ENCODE measurements at regions not wholly inside any gene's neighbourhood (a gene's known extent, or its start where the extent isn't known, plus 50 kb on each side); places are given as distances from the start of the nearest gene placed in this dataset.

- no peak for ATAC-seq (ENCODE audit: poor library complexity)
- Mint-ChIP-seq H3K27me3 (peaks cover 6% of the 10 kb centered on the region), H3K4me3 (no peak overlapping the region), H3K27ac (no peak overlapping the region), H3K9me3 (no peaks in the 10 kb centered on the region), H3K36me3 (ENCODE audit: low read depth) (no peaks in the 10 kb centered on the region), H3K4me1 (ENCODE audit: low read depth) (no peaks in the 10 kb centered on the region)
- Histone ChIP-seq H3K4me3 (ENCODE audit: low read length) (no peak overlapping the region), H3K9me3 (ENCODE audit: control insufficient read depth in 1 of 2, insufficient read depth in 1 of 2, low read length in 2 of 2) (no peaks in the 10 kb centered on the region), H3K36me3 (ENCODE audit: insufficient read depth, low read length) (no peaks in the 10 kb centered on the region), H3K27me3 (ENCODE audit: control insufficient read depth in 1 of 2, insufficient read depth in 2 of 2, low read length in 2 of 2) (peaks cover 0 to 5% of the 10 kb centered on the region in 2 experiments), H3K4me1 (ENCODE audit: insufficient read depth, low read length) (no peaks in the 10 kb centered on the region), H3K27ac (ENCODE audit: low read depth in 1 of 2, low read length in 2 of 2) (no peak overlapping the region)
- intact Hi-C loops (cut with DNase I, micrococcal nuclease), result no loop called here
- CTCF ChIA-PET, result no interaction called here
- TF ChIP-seq CTCF (IDR thresholded peaks at IDR 0.05), result no peak
- DNase-seq, result no peak
- POLR2A ChIA-PET, result no interaction called here
Observed at GRCh38 chr17:72273289-72274056, 152.7 kb downstream of the SOX9 start.

- intact Hi-C loops (cut with DNase I, micrococcal nuclease), result no loop called here
- Histone ChIP-seq H3K4me1 (ENCODE audit: insufficient read depth, low read length) (no peaks in the 10 kb centered on the region), H3K9me3 (ENCODE audit: control insufficient read depth in 1 of 2, insufficient read depth in 1 of 2, low read length in 2 of 2) (peaks cover 0 to 4% of the 10 kb centered on the region in 2 experiments), H3K4me3 (ENCODE audit: low read length) (no peak overlapping the region), H3K36me3 (ENCODE audit: insufficient read depth, low read length) (no peaks in the 10 kb centered on the region), H3K27me3 (ENCODE audit: control insufficient read depth in 1 of 2, insufficient read depth in 2 of 2, low read length in 2 of 2) (peaks cover 0 to 5% of the 10 kb centered on the region in 2 experiments), H3K27ac (ENCODE audit: low read depth in 1 of 2, low read length in 2 of 2) (no peak overlapping the region)
- H3K9me3 Mint-ChIP-seq, result peaks cover 3% of the 10 kb centered on the region
- no peaks in the 10 kb centered on the region for H3K27me3 Mint-ChIP-seq
- CTCF ChIA-PET, result no interaction called here
- POLR2A ChIA-PET, result no interaction called here
- DNase-seq (no peak), ATAC-seq (ENCODE audit: poor library complexity) (no peak)
- no peak overlapping the region for H3K27ac Mint-ChIP-seq
- no peaks in the 10 kb centered on the region for H3K4me1 Mint-ChIP-seq (ENCODE audit: low read depth)
- H3K4me3 Mint-ChIP-seq, result no peak overlapping the region
- TF ChIP-seq CTCF (IDR thresholded peaks at IDR 0.05), result no peak
- no peaks in the 10 kb centered on the region for H3K36me3 Mint-ChIP-seq (ENCODE audit: low read depth)
Observed at GRCh38 chr17:72274614-72275013, 153.8 kb downstream of the SOX9 start.

GRCh38 chr17:72280881-72281280 is 160.1 kb downstream of the SOX9 start:
- no peak overlapping the region for H3K27ac Mint-ChIP-seq
- H3K4me1 Mint-ChIP-seq (ENCODE audit: low read depth), result no peaks in the 10 kb centered on the region
- Histone ChIP-seq H3K9me3 (ENCODE audit: control insufficient read depth in 1 of 2, insufficient read depth in 1 of 2, low read length in 2 of 2) (peaks cover 0 to 10% of the 10 kb centered on the region in 2 experiments), H3K36me3 (ENCODE audit: insufficient read depth, low read length) (no peaks in the 10 kb centered on the region), H3K4me1 (ENCODE audit: insufficient read depth, low read length) (no peaks in the 10 kb centered on the region), H3K4me3 (ENCODE audit: low read length) (no peak overlapping the region), H3K27me3 (ENCODE audit: control insufficient read depth in 1 of 2, insufficient read depth in 2 of 2, low read length in 2 of 2) (no peaks in the 10 kb centered on the region), H3K27ac (ENCODE audit: low read depth in 1 of 2, low read length in 2 of 2) (no peak overlapping the region)
- intact Hi-C loops (cut with DNase I, micrococcal nuclease), result no loop called here
- no peak for DNase-seq
- no peaks in the 10 kb centered on the region for H3K36me3 Mint-ChIP-seq (ENCODE audit: low read depth)
- TF ChIP-seq CTCF (IDR thresholded peaks at IDR 0.05), result no peak
- peaks cover 5% of the 10 kb centered on the region for H3K9me3 Mint-ChIP-seq
- H3K4me3 Mint-ChIP-seq, result no peak overlapping the region
- H3K27me3 Mint-ChIP-seq, result no peaks in the 10 kb centered on the region
- ChIA-PET CTCF (no interaction called here), POLR2A (no interaction called here)
- no peak for ATAC-seq (ENCODE audit: poor library complexity)

Measured in CD4-positive, alpha-beta T cell (primary cell).